ENCODE measurements at regions not wholly inside any gene's neighbourhood (a gene's known extent, or its start where the extent isn't known, plus 50 kb on each side); places are given as distances from the start of the nearest gene placed in this dataset.

DNA sequence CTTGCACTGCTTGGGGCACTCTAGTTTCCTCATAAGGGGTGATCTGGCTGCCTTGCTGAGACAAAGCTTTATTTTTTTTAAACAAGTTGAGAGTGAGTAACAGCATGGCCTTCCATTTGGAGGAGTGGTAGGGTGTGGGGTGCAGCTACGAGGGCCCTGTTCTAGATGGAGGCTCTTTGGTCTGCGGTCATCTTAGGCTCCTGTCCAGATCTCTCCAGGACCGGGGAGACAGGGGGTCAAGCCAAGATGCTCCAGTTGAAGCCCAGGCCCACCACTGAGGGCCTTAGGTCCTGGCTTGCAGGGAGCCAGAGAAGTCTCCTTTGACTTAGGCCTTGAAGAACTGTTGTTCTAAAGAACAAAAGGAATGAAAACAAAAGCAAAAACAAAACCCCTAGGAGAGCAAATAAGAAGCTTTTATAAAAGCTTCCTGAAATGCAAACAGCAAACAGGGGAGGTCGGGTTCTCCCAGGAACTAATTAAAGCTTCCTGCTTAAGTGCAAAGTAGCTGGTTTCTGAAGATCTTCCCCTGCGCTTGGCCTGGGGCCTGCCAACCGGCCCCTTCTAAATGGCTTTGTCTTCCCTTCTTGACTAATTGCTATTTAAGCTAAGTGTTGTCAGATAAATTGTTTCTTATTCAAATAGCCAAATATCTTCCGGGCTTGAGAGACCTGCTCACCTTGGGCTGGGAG lies 259.2 kb downstream of the GLRX3 start:
- H3K27ac ChIP-seq = no peak overlapping the region
- peaks cover 0 to 26% (median 11%) of the 10 kb centered on the region in 12 donors for H3K9me3 ChIP-seq
- ATAC-seq (no peak), DNase-seq (no peak)
- TF ChIP-seq, protein P1, sequence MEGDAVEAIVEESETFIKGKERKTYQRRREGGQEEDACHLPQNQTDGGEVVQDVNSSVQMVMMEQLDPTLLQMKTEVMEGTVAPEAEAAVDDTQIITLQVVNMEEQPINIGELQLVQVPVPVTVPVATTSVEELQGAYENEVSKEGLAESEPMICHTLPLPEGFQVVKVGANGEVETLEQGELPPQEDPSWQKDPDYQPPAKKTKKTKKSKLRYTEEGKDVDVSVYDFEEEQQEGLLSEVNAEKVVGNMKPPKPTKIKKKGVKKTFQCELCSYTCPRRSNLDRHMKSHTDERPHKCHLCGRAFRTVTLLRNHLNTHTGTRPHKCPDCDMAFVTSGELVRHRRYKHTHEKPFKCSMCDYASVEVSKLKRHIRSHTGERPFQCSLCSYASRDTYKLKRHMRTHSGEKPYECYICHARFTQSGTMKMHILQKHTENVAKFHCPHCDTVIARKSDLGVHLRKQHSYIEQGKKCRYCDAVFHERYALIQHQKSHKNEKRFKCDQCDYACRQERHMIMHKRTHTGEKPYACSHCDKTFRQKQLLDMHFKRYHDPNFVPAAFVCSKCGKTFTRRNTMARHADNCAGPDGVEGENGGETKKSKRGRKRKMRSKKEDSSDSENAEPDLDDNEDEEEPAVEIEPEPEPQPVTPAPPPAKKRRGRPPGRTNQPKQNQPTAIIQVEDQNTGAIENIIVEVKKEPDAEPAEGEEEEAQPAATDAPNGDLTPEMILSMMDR (IDR thresholded peaks at IDR 0.05) = no peak
- no peak for TF ChIP-seq POLR2A (IDR thresholded peaks at IDR 0.05)
- no peak overlapping the region for H3K4me3 ChIP-seq
- WGBS, 4 donors = 66 to 74% (median 70%) methylated on average over 7 of the region's 7 CpGs
- peaks cover 0 to 4% (median 0%) of the 10 kb centered on the region in 9 donors for H3K27me3 ChIP-seq
- intact Hi-C loops (cut with DNase I) = no loop called here
- H3K4me1 ChIP-seq = no peaks in the 10 kb centered on the region
- H3K36me3 ChIP-seq = no peaks in the 10 kb centered on the region

DNA sequence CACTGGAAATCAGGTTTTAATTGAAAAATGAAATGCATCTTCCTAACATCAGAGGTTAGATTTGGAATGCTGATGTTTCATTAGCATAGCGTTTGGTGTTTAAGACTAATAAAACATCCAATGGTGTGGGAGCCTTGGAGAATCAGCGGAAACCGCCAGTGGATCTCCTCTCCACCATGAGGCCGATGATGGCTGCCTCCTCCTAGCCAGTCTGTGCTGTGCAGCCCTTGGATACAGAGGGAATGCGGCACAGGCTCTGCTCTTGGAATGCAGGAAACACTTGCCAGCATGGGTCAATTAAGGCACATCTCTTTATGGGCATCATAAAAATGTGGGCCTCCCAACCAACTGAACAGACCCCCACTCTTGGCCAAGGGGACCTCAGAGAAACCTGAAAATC lies 259.9 kb downstream of the GLRX3 start:
- intact Hi-C loops (cut with DNase I) = no loop called here
- no peak overlapping the region for H3K27ac ChIP-seq
- ATAC-seq (no peak), DNase-seq (no peak)
- H3K36me3 ChIP-seq = no peaks in the 10 kb centered on the region
- H3K9me3 ChIP-seq = peaks cover 0 to 26% (median 11%) of the 10 kb centered on the region in 12 donors
- H3K27me3 ChIP-seq = no peaks in the 10 kb centered on the region
- TF ChIP-seq POLR2A (IDR thresholded peaks at IDR 0.05) = no peak
- TF ChIP-seq, protein P1 (IDR thresholded peaks at IDR 0.05) = no peak
- 91 to 96% (median 94%) methylated on average over 5 of the region's 5 CpGs for WGBS, 4 donors
- no peaks in the 10 kb centered on the region for H3K4me1 ChIP-seq
- no peak overlapping the region for H3K4me3 ChIP-seq

DNA sequence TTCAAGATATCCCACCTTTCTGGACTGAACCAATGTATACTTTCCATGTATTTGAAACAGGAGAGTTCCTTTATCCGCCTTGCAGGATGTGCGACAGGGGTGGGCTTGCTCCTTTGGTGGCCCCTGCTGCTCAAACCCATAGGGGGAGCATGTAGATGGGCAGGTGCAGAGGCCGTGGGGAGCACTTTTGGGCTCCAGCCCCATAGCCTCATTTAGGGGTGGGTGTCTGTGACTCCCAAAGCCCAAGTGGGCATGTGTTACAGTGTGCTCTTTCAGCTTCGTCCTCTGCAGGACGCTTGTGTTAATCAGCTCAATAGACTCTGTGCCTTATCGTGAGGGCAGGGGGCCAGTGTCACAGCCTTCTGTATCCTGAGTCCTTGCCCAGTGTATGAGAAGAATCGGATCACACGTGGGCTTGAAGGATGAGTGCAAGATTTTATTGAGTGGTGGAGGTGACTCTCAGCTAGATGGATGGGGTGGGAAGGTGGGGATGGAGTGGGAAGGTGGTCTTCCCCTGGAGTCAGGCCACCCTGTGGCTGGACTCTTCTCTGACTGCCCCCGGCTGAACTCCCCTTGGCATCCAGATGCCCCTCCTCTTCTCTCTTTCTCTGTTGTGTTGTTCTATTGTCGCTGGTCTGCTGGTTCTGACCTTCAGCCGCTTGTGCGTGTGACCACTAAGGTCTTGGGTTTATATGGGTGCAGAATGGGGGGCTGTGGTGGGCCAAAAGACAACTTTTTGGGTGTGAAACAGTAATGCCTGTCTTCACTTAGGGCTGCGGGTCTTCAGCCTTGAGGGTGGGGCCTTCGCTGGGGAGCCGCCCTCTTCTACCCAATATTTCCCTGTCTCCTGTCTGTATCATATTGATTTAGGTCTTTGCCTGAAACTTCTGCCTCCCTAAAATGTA lies 262.2 kb downstream of the GLRX3 start:
- WGBS, 4 donors = 82 to 85% (median 84%) methylated on average over 15 of the region's 15 CpGs
- DNase-seq (no peak), ATAC-seq (no peak)
- Histone ChIP-seq H3K27me3 (peaks cover 0 to 10% (median 0%) of the 10 kb centered on the region in 9 donors), H3K36me3 (no peaks in the 10 kb centered on the region), H3K4me1 (no peaks in the 10 kb centered on the region), H3K4me3 (no peak overlapping the region), H3K27ac (no peak overlapping the region), H3K9me3 (peaks cover 0 to 26% (median 11%) of the 10 kb centered on the region in 12 donors)
- TF ChIP-seq, protein P1 (IDR thresholded peaks at IDR 0.05) = no peak
- no peak for TF ChIP-seq POLR2A (IDR thresholded peaks at IDR 0.05)
- intact Hi-C loops (cut with DNase I) = no loop called here

DNA sequence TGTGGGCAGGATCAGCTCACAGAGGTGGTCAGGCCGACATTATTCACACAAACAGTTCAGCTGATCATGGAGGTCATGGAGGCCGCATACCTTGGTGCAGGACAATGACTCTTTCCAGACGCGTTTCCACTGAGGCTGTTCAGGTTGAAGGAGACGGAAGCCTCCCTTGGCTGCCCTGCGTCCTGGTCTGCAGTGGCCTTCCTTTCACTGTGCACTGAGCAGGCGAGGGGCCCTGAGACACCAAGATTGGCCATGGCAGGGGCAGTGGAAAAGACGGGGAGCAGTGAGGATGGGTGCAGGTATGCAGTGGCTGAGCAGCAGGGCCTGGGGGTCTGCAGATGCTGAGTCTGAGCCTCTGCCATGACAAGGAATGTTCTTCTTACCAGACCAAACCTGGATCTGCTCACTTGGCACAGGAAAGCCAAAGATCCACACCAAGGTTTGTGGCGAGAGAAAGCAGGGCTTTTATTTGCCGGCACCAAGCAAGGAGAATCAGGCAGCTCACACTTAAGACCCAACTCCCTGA lies 263.3 kb downstream of the GLRX3 start:
- intact Hi-C loops (cut with DNase I) = no loop called here
- no peak overlapping the region for H3K27ac ChIP-seq
- 53 to 86% (median 70%) methylated on average over 9 to 10 of the region's 10 CpGs for WGBS, 4 donors
- ATAC-seq (no peak), DNase-seq (no peak)
- H3K4me3 ChIP-seq = no peak overlapping the region
- peaks cover 0 to 17% (median 0%) of the 10 kb centered on the region in 9 donors for H3K27me3 ChIP-seq
- H3K36me3 ChIP-seq = no peaks in the 10 kb centered on the region
- H3K9me3 ChIP-seq = peaks cover 0 to 26% (median 11%) of the 10 kb centered on the region in 12 donors
- no peak for TF ChIP-seq POLR2A (IDR thresholded peaks at IDR 0.05)
- TF ChIP-seq, protein P1 (IDR thresholded peaks at IDR 0.05) = no peak
- no peaks in the 10 kb centered on the region for H3K4me1 ChIP-seq
